Activated naive CD8-positive, alpha-beta T cell treated with anti-CD3 and anti-CD28 coated beads for 36 hours (primary cell): ENCODE measurements at regions not wholly inside any gene's neighbourhood (a gene's known extent, or its start where the extent isn't known, plus 50 kb on each side); places are given as distances from the start of the nearest gene placed in this dataset.

ENCODE experiments used
- DNase-seq: peaks from one replicate; pipeline ENCODE4 v3.0.0; 2021
- H3K27ac Mint-ChIP-seq: one replicate; pipeline ENCODE4 v1.8.0; 2022; ENCODE audit warnings: mild to moderate bottlenecking, moderate library complexity, mixed read lengths
- H3K27me3 Mint-ChIP-seq: one replicate; pipeline ENCODE4 v1.8.0; 2022; ENCODE audit warnings: mild to moderate bottlenecking, mixed read lengths
- H3K36me3 Mint-ChIP-seq: one replicate; pipeline ENCODE4 v1.8.0; 2021; ENCODE audit warnings: mild to moderate bottlenecking, mixed read lengths
- H3K4me1 Mint-ChIP-seq: one replicate; pipeline ENCODE4 v1.8.0; 2021; ENCODE audit warnings: mixed read lengths
- H3K4me3 Mint-ChIP-seq: one replicate; pipeline ENCODE4 v1.8.0; 2022; ENCODE audit warnings: mild to moderate bottlenecking, moderate library complexity, mixed read lengths
- H3K9me3 Mint-ChIP-seq: one replicate; pipeline ENCODE4 v1.8.0; 2022; ENCODE audit warnings: mixed read lengths

DNA sequence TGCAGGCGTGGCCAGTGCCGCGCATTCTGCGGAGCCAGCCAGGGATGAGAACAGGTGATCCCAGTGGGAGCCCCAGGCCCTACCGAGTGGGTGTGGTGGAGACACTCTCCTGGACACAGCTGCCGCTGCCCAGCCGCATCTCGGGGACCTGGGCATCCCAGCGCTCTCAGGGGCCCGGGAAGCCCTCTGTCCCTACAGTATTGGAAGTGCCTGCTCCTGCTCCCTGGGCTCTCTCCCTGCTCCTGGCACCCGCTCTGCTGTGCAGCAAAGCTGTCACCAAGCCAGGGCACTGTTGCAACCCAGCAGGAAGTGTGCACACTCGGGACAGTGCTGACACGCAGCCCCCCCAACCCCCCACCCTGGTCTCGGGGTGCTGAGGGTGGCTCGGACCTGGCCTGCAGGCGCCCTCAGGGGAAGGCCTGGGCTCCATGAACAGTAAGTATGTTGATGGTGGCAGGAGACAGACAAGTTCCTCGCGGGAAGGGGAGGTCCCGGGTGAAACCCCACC lies 1177.4 kb upstream of the GBE1 start:
- Mint-ChIP-seq H3K9me3 (peaks cover 4% of the 10 kb centered on the region), H3K27me3 (no peaks in the 10 kb centered on the region), H3K36me3 (no peaks in the 10 kb centered on the region), H3K27ac (no peak overlapping the region), H3K4me3 (no peak overlapping the region), H3K4me1 (no peaks in the 10 kb centered on the region)
- no peak for DNase-seq

- DNase-seq, result no peak
- H3K4me1 Mint-ChIP-seq, result no peaks in the 10 kb centered on the region
- H3K9me3 Mint-ChIP-seq, result peaks cover 5% of the 10 kb centered on the region
- no peaks in the 10 kb centered on the region for H3K27me3 Mint-ChIP-seq
- no peak overlapping the region for H3K4me3 Mint-ChIP-seq
- H3K27ac Mint-ChIP-seq, result no peak overlapping the region
- no peaks in the 10 kb centered on the region for H3K36me3 Mint-ChIP-seq
Measured at GRCh38 chr3:82927309-82928253, 1166.1 kb upstream of the GBE1 start.

DNA sequence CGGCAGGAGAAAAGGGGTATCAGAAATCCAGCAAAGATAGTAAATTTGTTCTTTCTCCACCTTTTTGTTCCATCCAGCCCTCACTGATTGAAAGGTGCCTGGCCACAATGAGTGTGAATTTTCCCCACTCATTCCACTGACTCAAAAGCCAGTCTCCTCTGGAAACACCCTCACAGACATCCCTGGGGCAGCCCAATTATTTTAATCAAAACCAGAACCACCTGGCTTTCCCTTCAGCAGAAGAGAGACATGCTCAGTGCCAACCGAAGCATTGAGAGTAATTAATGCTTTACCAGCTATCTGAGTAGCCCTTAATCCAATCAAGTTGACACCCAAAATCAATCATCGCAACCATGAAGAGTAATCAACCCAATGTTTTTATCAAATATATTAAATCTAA lies 1129.6 kb upstream of the GBE1 start:
- Mint-ChIP-seq H3K4me1 (no peaks in the 10 kb centered on the region), H3K9me3 (peaks cover 3% of the 10 kb centered on the region), H3K4me3 (no peak overlapping the region), H3K36me3 (no peaks in the 10 kb centered on the region), H3K27me3 (no peaks in the 10 kb centered on the region), H3K27ac (no peak overlapping the region)
- DNase-seq, result no peak

GRCh38 chr3:82883072-82883471 lies 1121.6 kb upstream of the GBE1 start:
- no peak overlapping the region for H3K27ac Mint-ChIP-seq
- H3K4me1 Mint-ChIP-seq, result no peaks in the 10 kb centered on the region
- H3K9me3 Mint-ChIP-seq, result peaks cover 5% of the 10 kb centered on the region
- H3K27me3 Mint-ChIP-seq, result no peaks in the 10 kb centered on the region
- no peak overlapping the region for H3K4me3 Mint-ChIP-seq
- no peak for DNase-seq
- no peaks in the 10 kb centered on the region for H3K36me3 Mint-ChIP-seq

GRCh38 chr3:82875401-82875800 lies 1114.0 kb upstream of the GBE1 start:
- Mint-ChIP-seq H3K36me3 (no peaks in the 10 kb centered on the region), H3K4me1 (no peaks in the 10 kb centered on the region), H3K4me3 (no peak overlapping the region), H3K9me3 (no peaks in the 10 kb centered on the region), H3K27ac (no peak overlapping the region), H3K27me3 (no peaks in the 10 kb centered on the region)
- no peak for DNase-seq

DNA sequence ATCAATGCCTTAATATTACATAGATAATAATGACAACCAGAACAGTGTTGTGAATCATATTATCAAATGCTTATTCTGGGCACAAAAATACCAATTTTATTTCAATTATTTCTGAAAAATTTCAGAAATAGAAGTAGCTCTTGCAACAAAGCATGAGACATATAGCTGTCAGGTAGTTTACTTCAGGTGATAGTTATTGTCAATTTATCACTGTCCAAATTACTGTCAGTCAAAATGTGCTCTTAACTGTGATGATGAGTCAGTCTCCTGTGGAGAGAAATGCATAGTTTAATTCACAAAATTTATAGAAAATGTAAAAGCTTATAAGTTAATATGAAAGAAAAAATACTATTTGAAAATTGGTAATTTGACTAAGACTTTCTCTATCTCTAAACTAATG lies 1078.4 kb upstream of the GBE1 start:
- Mint-ChIP-seq H3K27ac (no peak overlapping the region), H3K4me1 (no peaks in the 10 kb centered on the region), H3K27me3 (no peaks in the 10 kb centered on the region), H3K4me3 (no peak overlapping the region), H3K36me3 (no peaks in the 10 kb centered on the region), H3K9me3 (peaks cover 17% of the 10 kb centered on the region)
- no peak for DNase-seq

GRCh38 chr3:82834098-82834497 lies 1072.7 kb upstream of the GBE1 start:
- Mint-ChIP-seq H3K27ac (no peak overlapping the region), H3K27me3 (no peaks in the 10 kb centered on the region), H3K9me3 (peaks cover 2% of the 10 kb centered on the region), H3K4me3 (no peak overlapping the region), H3K4me1 (no peaks in the 10 kb centered on the region), H3K36me3 (no peaks in the 10 kb centered on the region)
- DNase-seq, result no peak

GRCh38 chr3:82824491-82824890 lies 1063.0 kb upstream of the GBE1 start:
- Mint-ChIP-seq H3K4me1 (no peaks in the 10 kb centered on the region), H3K36me3 (no peaks in the 10 kb centered on the region), H3K9me3 (peaks cover 3% of the 10 kb centered on the region), H3K27me3 (no peaks in the 10 kb centered on the region), H3K4me3 (no peak overlapping the region), H3K27ac (no peak overlapping the region)
- no peak for DNase-seq

DNA sequence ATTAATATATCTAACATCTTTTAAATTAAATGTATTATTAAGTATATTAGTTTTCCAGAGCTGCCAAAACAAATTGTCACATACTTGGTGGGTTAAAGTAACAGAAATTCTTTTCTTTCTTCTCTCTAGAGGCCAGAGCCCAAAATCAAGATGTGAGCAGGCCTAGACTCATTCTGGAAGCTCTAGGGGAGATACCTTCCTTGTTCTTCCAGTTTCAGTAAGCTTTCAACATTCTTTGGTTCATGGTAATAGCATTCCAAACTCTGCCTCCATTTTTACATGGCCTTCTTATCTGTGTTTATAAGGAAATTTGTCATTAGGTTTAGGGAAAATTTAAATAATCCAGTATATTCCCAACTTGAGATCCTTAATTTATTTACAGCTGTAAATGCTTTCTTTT lies 1054.6 kb upstream of the GBE1 start:
- Mint-ChIP-seq H3K4me1 (no peaks in the 10 kb centered on the region), H3K27me3 (no peaks in the 10 kb centered on the region), H3K9me3 (peaks cover 16% of the 10 kb centered on the region), H3K36me3 (peaks cover 2% of the 10 kb centered on the region), H3K27ac (no peak overlapping the region), H3K4me3 (no peak overlapping the region)
- no peak for DNase-seq

DNA sequence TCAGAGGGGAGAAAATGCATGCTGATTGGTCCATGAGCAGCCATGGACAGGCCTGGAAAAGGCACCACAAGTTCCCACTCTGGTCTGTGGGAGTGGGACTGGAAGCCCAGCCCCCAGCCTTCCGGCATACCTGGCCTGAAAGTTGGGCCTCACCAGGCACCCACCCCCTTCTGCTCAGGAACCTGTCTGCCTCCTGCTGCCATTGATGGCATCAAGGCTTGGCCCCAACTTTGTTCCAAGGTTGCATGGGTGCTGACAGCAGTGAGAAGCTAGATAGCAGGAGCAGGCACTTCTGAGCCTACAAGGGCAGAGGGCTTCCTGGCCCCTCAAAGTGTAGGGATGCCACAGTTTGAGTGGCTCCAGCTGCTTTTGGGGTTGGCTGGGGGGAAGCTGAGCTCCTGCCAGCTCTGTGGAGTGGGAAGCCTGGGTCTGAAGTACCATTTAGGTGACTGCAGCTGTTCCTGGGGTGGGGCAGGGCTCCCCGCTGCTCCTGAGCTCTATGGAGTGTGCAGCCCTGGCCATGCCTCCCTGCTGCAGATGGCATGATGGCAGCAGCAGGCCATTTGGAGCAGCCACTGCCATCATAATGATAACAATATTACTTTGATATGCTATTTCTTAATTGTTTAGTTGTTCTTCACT lies 1054.1 kb upstream of the GBE1 start:
- Mint-ChIP-seq H3K9me3 (peaks cover 16% of the 10 kb centered on the region), H3K27me3 (no peaks in the 10 kb centered on the region), H3K4me3 (no peak overlapping the region), H3K36me3 (peaks cover 2% of the 10 kb centered on the region), H3K4me1 (no peaks in the 10 kb centered on the region), H3K27ac (no peak overlapping the region)
- no peak for DNase-seq

GRCh38 chr3:82814660-82815059 lies 1053.2 kb upstream of the GBE1 start:
- Mint-ChIP-seq H3K4me1 (no peaks in the 10 kb centered on the region), H3K36me3 (peaks cover 2% of the 10 kb centered on the region), H3K9me3 (peaks cover 20% of the 10 kb centered on the region), H3K27me3 (no peaks in the 10 kb centered on the region), H3K27ac (no peak overlapping the region), H3K4me3 (no peak overlapping the region)
- no peak for DNase-seq

- Mint-ChIP-seq H3K27me3 (no peaks in the 10 kb centered on the region), H3K9me3 (peaks cover 15% of the 10 kb centered on the region), H3K27ac (no peak overlapping the region), H3K4me1 (no peaks in the 10 kb centered on the region), H3K4me3 (no peak overlapping the region), H3K36me3 (no peaks in the 10 kb centered on the region)
- DNase-seq, result no peak
Measured at GRCh38 chr3:82807781-82808180, 1046.3 kb upstream of the GBE1 start.

DNA sequence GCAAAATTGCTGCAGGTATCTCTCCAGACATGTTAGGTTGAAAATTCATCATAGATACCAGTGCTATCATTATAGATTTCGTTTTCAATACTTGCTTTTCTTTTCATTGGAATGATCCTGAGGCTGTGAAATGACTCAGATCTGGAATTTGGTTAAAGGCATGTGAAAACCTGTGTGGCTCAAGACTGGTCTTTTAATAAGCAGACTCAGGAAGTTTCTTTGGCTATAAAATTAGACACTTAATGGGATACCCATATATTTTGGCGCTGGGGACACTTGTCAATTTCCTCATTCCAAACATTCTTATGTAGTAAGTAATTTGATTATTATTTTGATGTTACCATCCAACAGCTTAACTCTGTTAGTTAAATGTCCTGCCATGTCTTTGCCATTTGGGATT lies 1041.1 kb upstream of the GBE1 start:
- no peaks in the 10 kb centered on the region for H3K4me1 Mint-ChIP-seq
- no peak overlapping the region for H3K27ac Mint-ChIP-seq
- H3K4me3 Mint-ChIP-seq, result no peak overlapping the region
- no peak for DNase-seq
- H3K36me3 Mint-ChIP-seq, result no peaks in the 10 kb centered on the region
- H3K27me3 Mint-ChIP-seq, result no peaks in the 10 kb centered on the region
- H3K9me3 Mint-ChIP-seq, result peaks cover 1% of the 10 kb centered on the region

GRCh38 chr3:82800248-82800647 lies 1038.8 kb upstream of the GBE1 start:
- Mint-ChIP-seq H3K4me1 (no peaks in the 10 kb centered on the region), H3K36me3 (no peaks in the 10 kb centered on the region), H3K4me3 (no peak overlapping the region), H3K27ac (no peak overlapping the region), H3K27me3 (no peaks in the 10 kb centered on the region), H3K9me3 (no peaks in the 10 kb centered on the region)
- no peak for DNase-seq

DNA sequence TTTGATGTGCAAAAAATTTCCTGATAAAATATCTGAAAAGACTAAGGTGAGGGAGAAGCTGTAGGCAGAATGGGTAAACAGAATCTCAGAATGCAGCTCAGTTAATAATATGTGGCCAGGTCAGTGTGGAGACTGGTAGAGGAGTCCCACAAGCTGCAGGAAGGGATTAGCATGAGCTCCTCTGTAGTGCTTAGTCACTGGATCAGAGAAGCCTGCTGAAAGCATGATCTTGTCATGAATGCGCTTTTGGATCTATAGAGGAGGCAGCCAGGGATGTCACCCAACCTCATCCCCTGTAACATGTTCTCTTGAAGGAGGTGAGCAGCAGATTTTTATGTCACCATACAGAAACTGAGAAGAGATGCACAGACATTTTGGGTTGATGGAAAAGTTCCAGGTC lies 1035.3 kb upstream of the GBE1 start:
- no peaks in the 10 kb centered on the region for H3K27me3 Mint-ChIP-seq

GRCh38 chr3:82791241-82791640 lies 1029.8 kb upstream of the GBE1 start:
- H3K36me3 Mint-ChIP-seq, result no peaks in the 10 kb centered on the region
- H3K27ac Mint-ChIP-seq, result no peak overlapping the region
- DNase-seq, result no peak
- H3K4me1 Mint-ChIP-seq, result no peaks in the 10 kb centered on the region
- H3K27me3 Mint-ChIP-seq, result no peaks in the 10 kb centered on the region
- no peak overlapping the region for H3K4me3 Mint-ChIP-seq
- H3K9me3 Mint-ChIP-seq, result peaks cover 5% of the 10 kb centered on the region

More for the DNA sequence above, 1035.3 kb upstream of the GBE1 start:
- no peaks in the 10 kb centered on the region for H3K4me1 Mint-ChIP-seq
- H3K4me3 Mint-ChIP-seq, result no peak overlapping the region
- H3K27ac Mint-ChIP-seq, result no peak overlapping the region
- H3K36me3 Mint-ChIP-seq, result no peaks in the 10 kb centered on the region
- no peak for DNase-seq
- H3K9me3 Mint-ChIP-seq, result no peaks in the 10 kb centered on the region
